ENCODE measurements at regions not wholly inside any gene's neighbourhood (a gene's known extent, or its start where the extent isn't known, plus 50 kb on each side); places are given as distances from the start of the nearest gene placed in this dataset.

DNA sequence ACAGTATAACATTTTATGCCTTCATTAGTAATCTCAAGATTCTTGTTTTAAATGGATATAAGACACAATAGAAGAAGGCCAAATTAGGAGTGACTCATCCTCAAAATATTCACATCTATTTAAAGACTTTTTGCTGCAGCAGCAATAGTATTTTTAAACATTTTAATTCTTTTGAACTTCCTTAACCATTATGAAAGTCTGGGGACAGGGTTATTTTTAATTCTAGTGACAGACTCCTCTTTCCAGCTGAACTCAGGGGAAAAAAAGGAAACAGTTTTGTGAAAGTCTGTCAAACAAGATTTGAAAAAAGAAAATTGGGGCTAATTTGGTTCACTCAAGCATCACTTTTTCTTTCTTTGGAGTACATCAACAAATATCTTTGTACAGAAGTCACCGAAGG, 541.8 kb downstream of the NUP35 start:
- no peak for DNase-seq
- Histone ChIP-seq H3K36me3 (no peaks in the 10 kb centered on the region), H3K4me1 (no peaks in the 10 kb centered on the region), H3K9me3 (no peaks in the 10 kb centered on the region), H3K4me3 (ENCODE audit: low read depth, low read length) (no peak overlapping the region), H3K27me3 (no peaks in the 10 kb centered on the region)
- TF ChIP-seq, protein P1, sequence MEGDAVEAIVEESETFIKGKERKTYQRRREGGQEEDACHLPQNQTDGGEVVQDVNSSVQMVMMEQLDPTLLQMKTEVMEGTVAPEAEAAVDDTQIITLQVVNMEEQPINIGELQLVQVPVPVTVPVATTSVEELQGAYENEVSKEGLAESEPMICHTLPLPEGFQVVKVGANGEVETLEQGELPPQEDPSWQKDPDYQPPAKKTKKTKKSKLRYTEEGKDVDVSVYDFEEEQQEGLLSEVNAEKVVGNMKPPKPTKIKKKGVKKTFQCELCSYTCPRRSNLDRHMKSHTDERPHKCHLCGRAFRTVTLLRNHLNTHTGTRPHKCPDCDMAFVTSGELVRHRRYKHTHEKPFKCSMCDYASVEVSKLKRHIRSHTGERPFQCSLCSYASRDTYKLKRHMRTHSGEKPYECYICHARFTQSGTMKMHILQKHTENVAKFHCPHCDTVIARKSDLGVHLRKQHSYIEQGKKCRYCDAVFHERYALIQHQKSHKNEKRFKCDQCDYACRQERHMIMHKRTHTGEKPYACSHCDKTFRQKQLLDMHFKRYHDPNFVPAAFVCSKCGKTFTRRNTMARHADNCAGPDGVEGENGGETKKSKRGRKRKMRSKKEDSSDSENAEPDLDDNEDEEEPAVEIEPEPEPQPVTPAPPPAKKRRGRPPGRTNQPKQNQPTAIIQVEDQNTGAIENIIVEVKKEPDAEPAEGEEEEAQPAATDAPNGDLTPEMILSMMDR (IDR thresholded peaks at IDR 0.05; ENCODE audit: low read depth, low read length), result no peak

DNA sequence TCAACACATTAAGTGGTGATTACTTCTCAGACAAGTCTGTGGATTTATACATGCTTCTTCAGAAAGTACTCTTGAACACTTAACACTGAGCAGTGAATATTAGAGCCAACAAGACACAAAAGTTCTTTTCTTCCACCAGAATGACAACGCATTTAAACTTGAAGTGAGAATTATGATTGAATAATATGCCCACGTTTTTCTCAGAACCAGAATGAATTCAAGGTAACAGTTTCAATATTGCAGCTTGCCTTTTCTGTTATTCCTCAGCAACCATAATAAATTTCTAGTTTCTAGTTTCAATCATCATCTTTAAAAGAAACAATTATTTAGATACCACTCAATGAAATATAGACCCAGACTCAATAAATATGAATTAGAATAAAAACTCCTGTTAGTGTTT, 547.0 kb downstream of the NUP35 start:
- no peaks in the 10 kb centered on the region for H3K9me3 ChIP-seq
- no peak overlapping the region for H3K4me3 ChIP-seq (ENCODE audit: low read depth, low read length)
- no peaks in the 10 kb centered on the region for H3K4me1 ChIP-seq
- no peak for DNase-seq
- TF ChIP-seq, protein P1 (IDR thresholded peaks at IDR 0.05; ENCODE audit: low read depth, low read length), result no peak
- no peaks in the 10 kb centered on the region for H3K27me3 ChIP-seq
- H3K36me3 ChIP-seq, result no peaks in the 10 kb centered on the region

DNA sequence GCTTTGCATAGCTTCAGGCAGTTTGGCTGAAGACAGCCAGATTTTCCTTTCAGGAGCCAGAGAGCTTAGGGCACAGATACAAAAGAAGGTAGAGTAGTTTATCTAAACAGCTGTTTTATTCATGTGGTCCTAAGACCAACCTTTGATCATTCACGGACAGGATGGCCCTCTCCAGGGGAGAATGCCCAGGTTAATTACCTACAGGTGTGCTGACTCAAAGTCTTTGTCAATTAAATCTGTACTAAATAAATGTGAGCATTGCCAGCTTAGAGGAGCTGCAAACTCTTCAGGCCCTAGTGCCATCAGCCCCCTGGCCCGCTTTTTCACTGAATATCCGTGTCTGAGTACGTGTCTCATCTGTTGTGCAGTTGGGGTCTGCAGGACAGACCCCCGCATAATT, 554.7 kb downstream of the NUP35 start:
- Histone ChIP-seq H3K9me3 (no peaks in the 10 kb centered on the region), H3K36me3 (no peaks in the 10 kb centered on the region), H3K4me3 (ENCODE audit: low read depth, low read length) (no peak overlapping the region), H3K4me1 (no peaks in the 10 kb centered on the region), H3K27me3 (no peaks in the 10 kb centered on the region)
- no peak for DNase-seq
- TF ChIP-seq, protein P1 (IDR thresholded peaks at IDR 0.05; ENCODE audit: low read depth, low read length), result no peak

DNA sequence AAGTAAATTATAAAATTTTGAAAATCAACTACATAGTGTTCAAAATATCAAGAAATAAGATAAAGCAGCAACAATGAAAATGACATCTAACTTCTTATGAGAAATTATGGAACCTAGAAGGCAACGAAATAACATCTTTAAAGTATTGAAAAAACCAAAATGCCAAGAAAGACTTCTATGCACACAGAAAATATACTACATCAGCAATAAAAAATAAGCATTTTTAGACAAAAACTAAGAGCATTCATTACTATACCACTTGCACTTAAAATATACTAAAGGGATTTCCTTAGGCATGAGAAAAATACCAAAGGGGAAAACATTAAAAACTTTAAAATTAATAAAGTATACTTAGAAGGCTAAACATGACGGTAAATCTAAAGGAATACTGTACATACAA, 556.3 kb downstream of the NUP35 start:
- Histone ChIP-seq H3K9me3 (no peaks in the 10 kb centered on the region), H3K27me3 (no peaks in the 10 kb centered on the region), H3K36me3 (no peaks in the 10 kb centered on the region), H3K4me1 (no peaks in the 10 kb centered on the region), H3K4me3 (ENCODE audit: low read depth, low read length) (no peak overlapping the region)
- TF ChIP-seq, protein P1 (IDR thresholded peaks at IDR 0.05; ENCODE audit: low read depth, low read length), result no peak
- no peak for DNase-seq

DNA sequence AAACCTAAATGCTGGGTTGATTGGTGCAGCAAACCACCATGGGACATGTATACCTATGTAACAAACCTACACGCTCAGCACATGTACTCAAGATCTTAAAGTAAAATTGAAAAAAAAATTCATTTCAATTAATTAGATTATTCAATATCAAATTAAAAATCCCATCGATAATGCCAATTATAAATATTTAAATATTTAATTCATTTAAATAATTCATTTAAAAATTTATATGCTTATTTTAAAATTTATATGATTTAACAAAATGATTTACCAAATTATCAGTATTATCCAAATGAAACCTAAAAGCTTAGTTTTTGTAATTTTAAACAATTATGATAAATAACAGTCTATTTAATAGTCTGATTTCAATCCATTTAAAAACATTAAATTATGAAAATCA, 560.4 kb downstream of the NUP35 start:
- TF ChIP-seq, protein P1 (IDR thresholded peaks at IDR 0.05; ENCODE audit: low read depth, low read length), result no peak

DNA sequence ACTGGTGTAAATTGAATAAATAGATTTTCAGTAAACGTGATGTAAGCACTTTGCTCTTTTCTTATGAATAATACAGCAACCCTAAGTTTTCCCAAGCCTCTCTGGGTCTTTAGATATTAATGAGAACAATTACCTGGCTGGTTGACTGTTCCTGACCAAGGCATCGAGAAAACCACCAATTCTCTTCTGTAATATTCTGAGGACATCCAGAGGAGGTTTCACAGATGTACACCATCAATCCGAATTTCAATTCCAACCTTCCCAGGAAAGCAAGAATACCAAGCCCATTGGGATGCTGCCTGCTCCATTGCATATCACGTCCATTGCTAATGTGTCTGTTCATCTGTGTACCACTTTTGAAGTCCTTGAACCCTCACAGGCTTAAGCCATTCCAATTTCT, 571.8 kb downstream of the NUP35 start:
- no peak overlapping the region for H3K4me3 ChIP-seq (ENCODE audit: low read depth, low read length)
- no peak for DNase-seq
- H3K9me3 ChIP-seq, result no peaks in the 10 kb centered on the region
- no peaks in the 10 kb centered on the region for H3K4me1 ChIP-seq
- H3K36me3 ChIP-seq, result no peaks in the 10 kb centered on the region
- TF ChIP-seq, protein P1 (IDR thresholded peaks at IDR 0.05; ENCODE audit: low read depth, low read length), result no peak
- no peaks in the 10 kb centered on the region for H3K27me3 ChIP-seq

More for the DNA sequence above, 560.4 kb downstream of the NUP35 start:
- H3K36me3 ChIP-seq, result no peaks in the 10 kb centered on the region
- H3K27me3 ChIP-seq, result no peaks in the 10 kb centered on the region
- DNase-seq, result no peak
- no peak overlapping the region for H3K4me3 ChIP-seq (ENCODE audit: low read depth, low read length)
- H3K9me3 ChIP-seq, result no peaks in the 10 kb centered on the region
- no peaks in the 10 kb centered on the region for H3K4me1 ChIP-seq
